Fibroblast of lung (primary cell): ENCODE measurements at regions not wholly inside any gene's neighbourhood (a gene's known extent, or its start where the extent isn't known, plus 50 kb on each side); places are given as distances from the start of the nearest gene placed in this dataset.

Experiments
- DNase-seq, 2 donors: peaks; one replicate each; pipeline versions ENCODE4 v3.0.0 to v3.0.0-alpha.2; 2010; ENCODE audit warnings: low read depth in 2 of 2
- H2AFZ ChIP-seq: 2 replicates; pipeline ENCODE4 v1.5.1; 2012; ENCODE audit warnings: low read length, control low read depth, inconsistent platforms
- H3K27ac ChIP-seq: 2 replicates; pipeline ENCODE4 v1.5.1; 2011; ENCODE audit warnings: low read length, control low read depth; ENCODE audit not compliant: insufficient read depth
- H3K27me3 ChIP-seq: 2 replicates; pipeline ENCODE4 v1.5.1; 2011; ENCODE audit warnings: mild to moderate bottlenecking, low read length; ENCODE audit not compliant: control insufficient read depth, insufficient read depth
- H3K36me3 ChIP-seq: 2 replicates; pipeline ENCODE4 v1.5.1; 2011; ENCODE audit warnings: low read length; ENCODE audit not compliant: control insufficient read depth, insufficient read depth
- H3K4me1 ChIP-seq: 2 replicates; pipeline ENCODE4 v1.5.1; 2011; ENCODE audit warnings: low read length; ENCODE audit not compliant: control insufficient read depth, insufficient read depth; ENCODE audit errors: extremely low read depth
- H3K4me2 ChIP-seq: 2 replicates; pipeline ENCODE4 v1.5.1; 2011; ENCODE audit warnings: low read length, control low read depth; ENCODE audit not compliant: insufficient read depth; ENCODE audit errors: extremely low read depth
- H3K4me3 ChIP-seq, 4 experiments: fragments of 200-600 bp in 1 of 4; sonication (generic) in 1 of 4; replicated peaks in 1 of 4; 2 replicates each; pipeline ENCODE4 v1.5.1; 2011 to 2016; ENCODE audit warnings: low read length in 4 of 4, low read depth in 3 of 4, mild to moderate bottlenecking in 3 of 4, control low read depth in 2 of 4, inconsistent platforms in 1 of 4, mixed read lengths in 1 of 4; ENCODE audit not compliant: insufficient read depth in 1 of 4; ENCODE audit errors: control extremely low read depth in 1 of 4
- H3K79me2 ChIP-seq: 2 replicates; pipeline ENCODE4 v1.5.1; 2012; ENCODE audit warnings: mild to moderate bottlenecking, low read length, inconsistent platforms; ENCODE audit not compliant: control insufficient read depth, insufficient read depth
- H3K9ac ChIP-seq: 2 replicates; pipeline ENCODE4 v1.5.1; 2011; ENCODE audit warnings: mild to moderate bottlenecking, low read length, control low read depth; ENCODE audit not compliant: insufficient read depth
- H3K9me3 ChIP-seq: 2 replicates; pipeline ENCODE4 v1.5.1; 2012; ENCODE audit warnings: low read depth, low read length; ENCODE audit not compliant: control insufficient read depth, insufficient read depth
- H4K20me1 ChIP-seq: 2 replicates; pipeline ENCODE4 v1.5.1; 2011; ENCODE audit warnings: low read length; ENCODE audit not compliant: control insufficient read depth, insufficient read depth; ENCODE audit errors: extremely low read depth
- EZH2 ChIP-seq: IDR thresholded peaks from 2 replicates; pipeline ENCODE4 v1.5.1; 2012; ENCODE audit warnings: low read length, control low read depth, mild to moderate bottlenecking; ENCODE audit errors: missing control alignments
- TF ChIP-seq, protein P1 (sequence below), 2 donors: IDR thresholded peaks in 1 of 2; conservative IDR thresholded peaks in 1 of 2; 1 replicate in 1 of 2; 2 replicates in 1 of 2; pipeline ENCODE4 v1.5.1; 2011 to 2012; ENCODE audit warnings: low read length in 2 of 2, control low read depth in 1 of 2, inconsistent platforms in 1 of 2, low read depth in 1 of 2, mild to moderate bottlenecking in 1 of 2

DNA sequence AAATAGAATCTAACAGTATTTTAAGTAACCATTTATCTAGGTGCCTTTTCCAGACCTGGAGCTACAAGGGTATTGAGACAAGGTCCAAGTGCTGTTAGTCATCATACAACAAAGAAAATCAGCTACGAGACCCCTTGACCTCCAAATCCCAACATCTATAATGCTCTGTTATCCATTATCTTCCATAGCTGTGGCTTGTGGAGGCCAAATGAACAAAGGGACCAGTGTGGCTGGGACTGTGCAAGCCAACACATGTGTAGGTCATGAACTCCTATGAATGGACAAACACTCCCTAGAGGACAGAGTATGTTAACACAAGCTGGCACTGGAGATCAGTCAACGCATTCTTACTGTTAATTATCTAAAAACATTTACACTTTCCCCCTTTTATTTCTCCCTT lies 374.5 kb downstream of the EMP1 start:
- Histone ChIP-seq H3K9ac (no peak overlapping the region), H3K4me3 (no peak overlapping the region), H3K4me2 (no peak overlapping the region), H3K27me3 (no peaks in the 10 kb centered on the region), H3K4me1 (peaks cover 2% of the 10 kb centered on the region), H3K9me3 (no peaks in the 10 kb centered on the region), H3K79me2 (no peaks in the 10 kb centered on the region), H4K20me1 (no peaks in the 10 kb centered on the region), H2AFZ (no peak overlapping the region), H3K27ac (no peak overlapping the region), H3K36me3 (no peaks in the 10 kb centered on the region)
- no peak for DNase-seq
- TF ChIP-seq, protein P1, sequence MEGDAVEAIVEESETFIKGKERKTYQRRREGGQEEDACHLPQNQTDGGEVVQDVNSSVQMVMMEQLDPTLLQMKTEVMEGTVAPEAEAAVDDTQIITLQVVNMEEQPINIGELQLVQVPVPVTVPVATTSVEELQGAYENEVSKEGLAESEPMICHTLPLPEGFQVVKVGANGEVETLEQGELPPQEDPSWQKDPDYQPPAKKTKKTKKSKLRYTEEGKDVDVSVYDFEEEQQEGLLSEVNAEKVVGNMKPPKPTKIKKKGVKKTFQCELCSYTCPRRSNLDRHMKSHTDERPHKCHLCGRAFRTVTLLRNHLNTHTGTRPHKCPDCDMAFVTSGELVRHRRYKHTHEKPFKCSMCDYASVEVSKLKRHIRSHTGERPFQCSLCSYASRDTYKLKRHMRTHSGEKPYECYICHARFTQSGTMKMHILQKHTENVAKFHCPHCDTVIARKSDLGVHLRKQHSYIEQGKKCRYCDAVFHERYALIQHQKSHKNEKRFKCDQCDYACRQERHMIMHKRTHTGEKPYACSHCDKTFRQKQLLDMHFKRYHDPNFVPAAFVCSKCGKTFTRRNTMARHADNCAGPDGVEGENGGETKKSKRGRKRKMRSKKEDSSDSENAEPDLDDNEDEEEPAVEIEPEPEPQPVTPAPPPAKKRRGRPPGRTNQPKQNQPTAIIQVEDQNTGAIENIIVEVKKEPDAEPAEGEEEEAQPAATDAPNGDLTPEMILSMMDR (conservative IDR thresholded peaks at IDR 0.05 in 1 of 2, IDR thresholded peaks at IDR 0.05 in 1 of 2; ENCODE audit: low read depth in 1 of 2, low read length in 2 of 2): no peak
- no peak for TF ChIP-seq EZH2

DNA sequence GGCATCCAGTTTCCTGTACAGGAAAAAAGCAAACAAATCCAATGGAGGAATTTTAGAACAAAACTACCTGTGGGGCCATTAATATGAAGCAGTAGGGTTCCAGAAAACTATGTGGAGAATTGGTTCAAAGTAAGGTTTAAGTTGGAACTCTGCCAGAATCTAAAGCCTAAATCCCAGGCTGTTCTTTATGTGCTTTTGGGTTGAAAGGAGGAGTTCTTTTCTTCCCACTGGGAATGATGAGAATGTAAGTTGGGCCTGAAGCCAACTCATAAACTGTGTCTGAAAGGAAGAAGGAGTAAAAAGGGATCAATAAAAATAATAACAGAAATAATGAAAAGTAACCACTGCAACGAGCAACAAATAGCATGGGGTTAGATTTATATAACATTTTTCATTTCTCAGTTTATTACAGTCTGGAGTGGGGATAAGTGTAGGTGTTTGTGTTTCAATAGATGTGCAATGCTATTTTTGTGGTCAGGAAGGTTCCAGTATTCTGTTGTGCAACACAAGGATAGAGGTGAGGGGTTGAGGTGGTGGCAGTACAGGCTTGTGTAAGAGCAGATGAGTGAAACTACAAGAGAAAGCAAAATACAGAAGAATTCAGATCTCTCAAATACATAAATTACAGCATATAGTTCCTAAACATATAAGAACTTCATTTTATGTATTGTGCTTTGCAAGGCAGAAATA lies 373.6 kb downstream of the EMP1 start:
- DNase-seq: no peak
- no peak overlapping the region for H3K4me3 ChIP-seq
- TF ChIP-seq, protein P1 (conservative IDR thresholded peaks at IDR 0.05 in 1 of 2, IDR thresholded peaks at IDR 0.05 in 1 of 2; ENCODE audit: low read depth in 1 of 2, low read length in 2 of 2): no peak
- TF ChIP-seq EZH2: no peak
- H2AFZ ChIP-seq: no peak overlapping the region
- H3K79me2 ChIP-seq: no peaks in the 10 kb centered on the region
- no peaks in the 10 kb centered on the region for H3K9me3 ChIP-seq
- H3K4me1 ChIP-seq: peaks cover 2% of the 10 kb centered on the region
- H3K27ac ChIP-seq: no peak overlapping the region
- no peaks in the 10 kb centered on the region for H4K20me1 ChIP-seq
- H3K4me2 ChIP-seq: no peak overlapping the region
- no peaks in the 10 kb centered on the region for H3K36me3 ChIP-seq
- H3K27me3 ChIP-seq: no peaks in the 10 kb centered on the region
- no peak overlapping the region for H3K9ac ChIP-seq

DNA sequence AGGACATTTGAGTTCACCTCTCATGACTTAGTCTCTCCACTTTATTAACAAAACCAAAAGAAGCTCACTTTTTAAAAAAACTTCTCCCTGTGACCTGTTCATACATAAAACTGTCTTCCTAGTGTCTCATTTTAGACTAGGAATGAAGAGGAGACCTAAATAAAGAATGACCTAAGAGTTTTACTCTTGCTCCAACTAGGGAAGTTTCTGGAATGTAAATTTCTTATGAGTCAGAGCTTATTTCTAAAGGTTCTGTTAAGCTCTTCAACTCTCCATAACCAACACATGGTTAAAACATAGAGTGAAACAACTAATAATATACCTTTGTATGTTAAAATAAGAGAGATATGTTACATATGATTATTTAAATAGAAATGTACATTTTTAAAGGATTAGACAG lies 369.8 kb downstream of the EMP1 start:
- H3K4me3 ChIP-seq: no peak overlapping the region
- H4K20me1 ChIP-seq: no peaks in the 10 kb centered on the region
- peak in 1 of 2 donors; percentile 6 for DNase-seq
- no peaks in the 10 kb centered on the region for H3K9me3 ChIP-seq
- H2AFZ ChIP-seq: no peak overlapping the region
- no peak overlapping the region for H3K9ac ChIP-seq
- no peaks in the 10 kb centered on the region for H3K4me1 ChIP-seq
- TF ChIP-seq, protein P1 (conservative IDR thresholded peaks at IDR 0.05 in 1 of 2, IDR thresholded peaks at IDR 0.05 in 1 of 2; ENCODE audit: low read depth in 1 of 2, low read length in 2 of 2): no peak
- TF ChIP-seq EZH2: no peak
- no peak overlapping the region for H3K27ac ChIP-seq
- no peaks in the 10 kb centered on the region for H3K79me2 ChIP-seq
- no peak overlapping the region for H3K4me2 ChIP-seq
- no peaks in the 10 kb centered on the region for H3K36me3 ChIP-seq
- H3K27me3 ChIP-seq: no peaks in the 10 kb centered on the region
